ENCODE measurements at regions not wholly inside any gene's neighbourhood (a gene's known extent, or its start where the extent isn't known, plus 50 kb on each side); places are given as distances from the start of the nearest gene placed in this dataset.
A peak's percentile ranks its signal among the peaks of the same experiment; 100 is the strongest.

- TF ChIP-seq GATA1 (IDR thresholded peaks at IDR 0.05; ENCODE audit: low read depth, low read length) (no peak), POLR2A (IDR thresholded peaks at IDR 0.05; ENCODE audit: low read length) (no peak)
- peak; percentile 67 to 81 for DNase-seq
Measured at GRCh38 chr7:113710310-113711096, 208.3 kb downstream of the PPP1R3A start.

DNA sequence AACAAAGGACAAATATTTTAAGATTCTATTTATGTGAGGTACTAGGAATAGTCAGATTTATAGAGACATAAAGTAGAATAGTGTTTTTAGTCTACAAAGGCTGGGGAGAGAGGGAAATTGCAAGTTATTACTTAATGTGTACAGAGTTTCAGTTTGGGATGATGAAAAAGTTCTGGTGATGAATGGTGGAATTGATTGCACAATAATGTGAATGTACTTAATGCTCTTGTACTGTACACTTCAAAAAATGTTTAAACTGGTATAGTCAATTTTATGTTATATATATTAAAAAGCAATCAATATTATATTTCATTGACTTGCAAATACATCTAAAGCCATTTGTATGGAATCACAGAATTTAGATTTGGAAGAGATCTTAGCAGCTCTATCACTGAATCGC is 213.4 kb downstream of the PPP1R3A start:
- TF ChIP-seq GATA1 (IDR thresholded peaks at IDR 0.05; ENCODE audit: low read depth, low read length) (no peak), POLR2A (IDR thresholded peaks at IDR 0.05; ENCODE audit: low read length) (no peak)
- no peak for DNase-seq

GRCh38 chr7:113698556-113699220 is 220.1 kb downstream of the PPP1R3A start:
- peak; percentile 1 to 20 for DNase-seq
- TF ChIP-seq POLR2A (IDR thresholded peaks at IDR 0.05; ENCODE audit: low read length), result no peak
- no peak for TF ChIP-seq GATA1 (IDR thresholded peaks at IDR 0.05; ENCODE audit: low read depth, low read length)

DNA sequence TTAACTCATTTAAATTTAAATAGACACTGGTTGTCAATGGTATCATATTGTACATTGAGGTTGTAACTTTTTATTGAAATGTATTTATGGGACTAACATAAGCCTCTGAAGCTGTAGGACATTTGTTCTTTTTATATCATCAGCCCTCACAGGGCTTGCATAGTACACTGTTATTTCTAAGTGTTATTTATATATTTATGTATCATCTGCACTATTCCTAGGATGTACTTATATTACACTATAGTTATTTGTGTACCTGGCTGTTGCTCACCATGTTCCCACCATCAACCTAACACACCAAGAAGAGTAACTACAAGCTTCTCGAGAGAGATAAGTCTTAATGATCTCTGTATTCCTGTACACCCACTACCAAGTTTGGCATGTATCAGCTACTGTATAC is 224.7 kb downstream of the PPP1R3A start:
- DNase-seq, result no peak
- TF ChIP-seq POLR2A (IDR thresholded peaks at IDR 0.05; ENCODE audit: low read length) (no peak), GATA1 (IDR thresholded peaks at IDR 0.05; ENCODE audit: low read depth, low read length) (no peak)

GRCh38 chr7:113684165-113684564 is 234.6 kb downstream of the PPP1R3A start:
- TF ChIP-seq POLR2A (IDR thresholded peaks at IDR 0.05; ENCODE audit: low read length) (no peak), GATA1 (IDR thresholded peaks at IDR 0.05; ENCODE audit: low read depth, low read length) (no peak)
- no peak for DNase-seq

GRCh38 chr7:113677811-113678210 is 241.0 kb downstream of the PPP1R3A start:
- DNase-seq, result no peak

DNA sequence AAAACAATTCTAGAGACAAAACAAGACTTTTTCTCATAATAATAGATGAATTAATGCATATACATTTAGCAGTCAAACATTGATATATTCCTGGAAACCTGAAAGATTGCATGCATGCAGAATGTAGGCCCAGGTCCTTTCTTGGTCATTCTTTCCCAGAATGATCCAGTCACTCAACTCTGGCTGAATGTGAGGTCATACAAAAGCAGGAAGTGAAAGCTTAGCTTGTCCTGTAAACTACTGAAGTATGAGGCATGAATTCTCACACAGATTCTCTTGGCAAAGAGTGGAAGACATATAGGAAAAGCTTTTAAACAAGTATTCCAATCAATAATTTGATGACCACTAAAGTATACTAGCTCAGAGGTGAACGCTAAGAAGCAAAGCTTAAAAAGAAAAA is 253.9 kb downstream of the PPP1R3A start:
- TF ChIP-seq POLR2A (IDR thresholded peaks at IDR 0.05; ENCODE audit: low read length), result no peak
- no peak for TF ChIP-seq GATA1 (IDR thresholded peaks at IDR 0.05; ENCODE audit: low read depth, low read length)

More at GRCh38 chr7:113677811-113678210, 241.0 kb downstream of the PPP1R3A start:
- TF ChIP-seq GATA1 (IDR thresholded peaks at IDR 0.05; ENCODE audit: low read depth, low read length) (no peak), POLR2A (IDR thresholded peaks at IDR 0.05; ENCODE audit: low read length) (no peak)

GRCh38 chr7:113659416-113659815 is 259.4 kb downstream of the PPP1R3A start:
- no peak for DNase-seq
- TF ChIP-seq POLR2A (IDR thresholded peaks at IDR 0.05; ENCODE audit: low read length) (no peak), GATA1 (IDR thresholded peaks at IDR 0.05; ENCODE audit: low read depth, low read length) (no peak)

More for the DNA sequence above, 253.9 kb downstream of the PPP1R3A start:
- DNase-seq, result no peak

- DNase-seq, result no peak
- TF ChIP-seq POLR2A (IDR thresholded peaks at IDR 0.05; ENCODE audit: low read length), result no peak
- TF ChIP-seq GATA1 (IDR thresholded peaks at IDR 0.05; ENCODE audit: low read depth, low read length), result no peak
Measured at GRCh38 chr7:113657603-113658002, 261.2 kb downstream of the PPP1R3A start.

DNA sequence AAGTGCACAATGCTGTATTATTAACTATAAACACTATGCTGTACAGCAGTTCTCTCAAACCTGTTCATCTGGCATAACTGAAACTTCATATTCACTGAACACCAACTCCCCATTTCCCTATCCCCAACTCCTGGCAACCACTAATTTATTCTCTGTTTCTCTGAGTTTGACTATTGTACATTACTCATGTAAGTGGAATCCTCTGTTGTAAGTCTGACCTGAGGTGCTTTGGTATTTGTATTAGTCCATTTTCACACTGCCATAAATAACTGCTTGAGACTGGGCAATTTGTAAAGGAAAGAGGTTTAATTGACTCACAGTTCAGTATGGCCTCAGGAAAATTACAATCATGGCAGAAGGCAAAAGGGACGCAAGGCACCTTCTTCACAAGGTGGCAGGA is 266.3 kb downstream of the PPP1R3A start:
- TF ChIP-seq GATA1 (IDR thresholded peaks at IDR 0.05; ENCODE audit: low read depth, low read length), result no peak
- no peak for TF ChIP-seq POLR2A (IDR thresholded peaks at IDR 0.05; ENCODE audit: low read length)
- DNase-seq, result no peak

- DNase-seq, result no peak
- no peak for TF ChIP-seq GATA1 (IDR thresholded peaks at IDR 0.05; ENCODE audit: low read depth, low read length)
- TF ChIP-seq POLR2A (IDR thresholded peaks at IDR 0.05; ENCODE audit: low read length), result no peak
Measured at GRCh38 chr7:113649556-113649955, 269.3 kb downstream of the PPP1R3A start.

DNA sequence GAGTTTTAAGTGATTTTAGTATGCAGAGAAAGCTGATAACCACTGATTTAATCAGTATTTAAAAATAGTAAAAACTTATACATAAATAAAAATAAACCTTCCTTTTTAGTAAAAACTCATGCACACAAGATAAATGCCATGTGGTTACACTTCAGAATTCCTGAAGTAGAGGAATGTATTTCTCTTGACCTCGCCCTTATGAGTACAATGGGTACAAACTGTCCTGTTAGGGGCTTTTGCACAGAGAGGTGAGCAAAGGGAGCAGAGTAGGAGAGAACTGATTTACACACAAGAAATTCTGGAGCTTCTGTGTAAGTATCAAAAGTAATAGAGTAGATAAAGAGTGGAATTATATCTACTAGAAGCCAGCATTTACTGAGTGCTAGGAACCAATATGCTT is 279.6 kb downstream of the PPP1R3A start:
- no peak for DNase-seq
- TF ChIP-seq GATA1 (IDR thresholded peaks at IDR 0.05; ENCODE audit: low read depth, low read length) (no peak), POLR2A (IDR thresholded peaks at IDR 0.05; ENCODE audit: low read length) (no peak)

DNA sequence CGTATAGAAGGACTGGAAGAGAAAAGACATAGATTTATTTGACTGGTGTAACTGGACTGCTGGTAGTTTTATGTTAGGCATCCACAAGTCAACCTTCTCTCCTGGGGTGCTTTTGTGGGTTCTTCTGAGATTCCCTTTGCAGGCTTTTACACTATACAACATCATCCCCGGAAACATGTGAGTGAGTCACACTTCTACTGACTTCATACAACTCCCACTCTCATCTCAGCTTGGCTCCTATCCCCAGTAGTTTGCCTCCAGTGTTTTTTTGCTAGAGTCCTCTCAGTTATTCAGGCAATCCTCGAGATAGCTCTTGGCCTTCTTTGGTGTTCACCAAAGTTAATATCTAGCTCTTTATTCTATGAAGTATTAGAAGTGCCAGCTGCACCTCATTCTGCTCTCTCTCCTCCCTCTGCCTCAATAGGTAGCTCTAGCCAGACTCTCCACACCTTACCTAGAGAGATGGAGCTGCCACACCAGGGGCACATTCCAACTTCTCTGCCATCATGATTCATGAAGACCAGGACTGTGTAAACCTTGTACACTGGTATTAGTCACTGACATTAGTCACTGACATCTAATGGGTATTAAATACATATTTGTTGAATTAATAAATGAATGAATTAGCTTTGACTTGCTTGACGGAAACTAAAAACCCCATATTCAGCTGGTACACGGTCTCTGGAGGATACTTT is 281.9 kb downstream of the PPP1R3A start:
- DNase-seq, result no peak
- TF ChIP-seq POLR2A (IDR thresholded peaks at IDR 0.05; ENCODE audit: low read length) (no peak), GATA1 (IDR thresholded peaks at IDR 0.05; ENCODE audit: low read depth, low read length) (no peak)

- TF ChIP-seq GATA1 (IDR thresholded peaks at IDR 0.05; ENCODE audit: low read depth, low read length) (no peak), POLR2A (IDR thresholded peaks at IDR 0.05; ENCODE audit: low read length) (no peak)
Measured at GRCh38 chr7:113635492-113635891, 283.3 kb downstream of the PPP1R3A start.

More at GRCh38 chr7:113635492-113635891, 283.3 kb downstream of the PPP1R3A start:
- DNase-seq, result no peak
